Neural cell (in vitro differentiated cells): ENCODE measurements at regions not wholly inside any gene's neighbourhood (a gene's known extent, or its start where the extent isn't known, plus 50 kb on each side); places are given as distances from the start of the nearest gene placed in this dataset.

Experiments
- H2AFZ ChIP-seq: fragments of 200-600, 300-800 bp; sonication (generic), shearing (Covaris generic); 2 replicates; pipeline ENCODE4 v1.6.0; 2014; ENCODE audit warnings: low read depth, mild to moderate bottlenecking, antibody characterized with exemption, low read length, moderate library complexity
- H3F3A ChIP-seq: fragments of 200-600 bp; shearing (Covaris generic); 2 replicates; pipeline ENCODE4 v1.6.1; 2016; ENCODE audit warnings: mild to moderate bottlenecking, moderate library complexity, mixed read lengths, antibody characterized with exemption, low read length; ENCODE audit not compliant: insufficient read depth, poor library complexity, severe bottlenecking
- H3K27ac ChIP-seq: fragments of 200-600, 300-800 bp; sonication (generic), shearing (Covaris generic); 2 replicates; pipeline ENCODE4 v1.5.1; 2014; ENCODE audit warnings: mild to moderate bottlenecking, low read length, moderate library complexity
- H3K27me3 ChIP-seq: fragments of 300-800, 200-600 bp; sonication (generic), shearing (Covaris generic); 2 replicates; pipeline ENCODE4 v1.6.0; 2014; ENCODE audit warnings: mild to moderate bottlenecking, low read depth, low read length, moderate library complexity; ENCODE audit not compliant: insufficient read depth
- H3K36me3 ChIP-seq: fragments of 300-800, 200-600 bp; sonication (generic), shearing (Covaris generic); 2 replicates; pipeline ENCODE4 v1.5.1; 2014; ENCODE audit warnings: mild to moderate bottlenecking, antibody characterized with exemption, low read length, moderate library complexity; ENCODE audit not compliant: insufficient read depth
- H3K4me2 ChIP-seq: fragments of 300-800, 200-600 bp; sonication (generic), shearing (Covaris generic); 2 replicates; pipeline ENCODE4 v1.6.0; 2014; ENCODE audit warnings: mild to moderate bottlenecking, low read length
- H3K4me3 ChIP-seq: fragments of 300-800, 200-600 bp; sonication (generic), shearing (Covaris generic); 2 replicates; pipeline ENCODE4 v1.5.1; 2014; ENCODE audit warnings: mild to moderate bottlenecking, low read length, moderate library complexity
- H3K79me2 ChIP-seq: fragments of 200-600 bp; shearing (Covaris generic); replicated peaks from 2 replicates; pipeline ENCODE4 v1.6.0; 2014; ENCODE audit warnings: mild to moderate bottlenecking, low read length, moderate library complexity; ENCODE audit not compliant: insufficient read depth
- H3K9ac ChIP-seq: fragments of 300-800, 200-600 bp; sonication (generic), shearing (Covaris generic); 2 replicates; pipeline ENCODE4 v1.6.1; 2016; ENCODE audit warnings: mild to moderate bottlenecking, low read length, mixed read lengths
- H3K9me2 ChIP-seq: fragments of 200-600 bp; shearing (Covaris generic); 2 replicates; pipeline ENCODE4 v1.6.1; 2016; ENCODE audit warnings: mild to moderate bottlenecking, low read length, mixed read lengths; ENCODE audit not compliant: insufficient read depth
- H3K9me3 ChIP-seq: fragments of 200-600, 300-800 bp; sonication (generic), shearing (Covaris generic); 2 replicates; pipeline ENCODE4 v1.6.1; 2016; ENCODE audit warnings: mild to moderate bottlenecking, mixed run types, low read length, moderate library complexity, mixed read lengths
- H4K20me1 ChIP-seq: fragments of 200-600 bp; shearing (Covaris generic); 2 replicates; pipeline ENCODE4 v1.6.1; 2016; ENCODE audit warnings: mild to moderate bottlenecking, mixed run types; ENCODE audit not compliant: insufficient read depth
- CTCF ChIP-seq: fragments of 450-650 bp; IDR thresholded peaks from 2 replicates; pipeline ENCODE4 v1.5.1; 2014; ENCODE audit warnings: antibody characterized with exemption, mild to moderate bottlenecking, moderate library complexity; ENCODE audit not compliant: poor library complexity, severe bottlenecking
- EP300 ChIP-seq: fragments of 450-650 bp; conservative IDR thresholded peaks from 2 replicates; pipeline ENCODE4 v1.6.1; 2014; ENCODE audit warnings: antibody characterized with exemption, mild to moderate bottlenecking, moderate library complexity; ENCODE audit not compliant: poor library complexity, severe bottlenecking
- EZH2 ChIP-seq: fragments of 200-600, 300-800 bp; shearing (Covaris generic), sonication (generic); IDR thresholded peaks from 2 replicates; pipeline ENCODE4 v1.6.1; 2014; ENCODE audit warnings: antibody characterized with exemption, low read length, borderline replicate concordance, mild to moderate bottlenecking; ENCODE audit not compliant: insufficient read depth, poor library complexity, severe bottlenecking
- MXI1 ChIP-seq: fragments of 450-650 bp; conservative IDR thresholded peaks from 2 replicates; pipeline ENCODE4 v1.6.1; 2014; ENCODE audit warnings: antibody characterized with exemption, mild to moderate bottlenecking; ENCODE audit not compliant: poor library complexity, severe bottlenecking
- POLR2AphosphoS5 ChIP-seq: IDR thresholded peaks from 2 replicates; pipeline ENCODE4 v1.6.1; 2012
- RAD21 ChIP-seq: fragments of 450-650 bp; conservative IDR thresholded peaks from 2 replicates; pipeline ENCODE4 v1.6.1; 2014; ENCODE audit warnings: antibody characterized with exemption, mild to moderate bottlenecking, moderate library complexity
- REST ChIP-seq: IDR thresholded peaks from 2 replicates; pipeline ENCODE4 v1.6.1; 2012; ENCODE audit warnings: borderline replicate concordance
- SMC3 ChIP-seq: fragments of 450-650 bp; conservative IDR thresholded peaks from 2 replicates; pipeline ENCODE4 v1.6.1; 2014; ENCODE audit warnings: antibody characterized with exemption, mild to moderate bottlenecking, moderate library complexity; ENCODE audit not compliant: poor library complexity
- TAF1 ChIP-seq: IDR thresholded peaks from 2 replicates; pipeline ENCODE4 v1.6.1; 2012; ENCODE audit warnings: low read depth

GRCh38 chr3:116841003-116841735, 131.6 kb downstream of the TUSC7 start:
- Histone ChIP-seq H4K20me1 (no peaks in the 10 kb centered on the region), H3K27me3 (no peaks in the 10 kb centered on the region), H3K4me3 (no peak overlapping the region), H3K36me3 (no peaks in the 10 kb centered on the region), H3K4me2 (no peak overlapping the region), H3K9ac (no peak overlapping the region), H3K9me2 (no peaks in the 10 kb centered on the region), H3K9me3 (no peaks in the 10 kb centered on the region), H3F3A (no peaks in the 10 kb centered on the region), H2AFZ (no peak overlapping the region), H3K79me2 (no peaks in the 10 kb centered on the region), H3K27ac (no peak overlapping the region)
- TF ChIP-seq EP300 (no peak), TAF1 (no peak), REST (no peak), EZH2 (no peak), POLR2AphosphoS5 (no peak), CTCF (no peak), MXI1 (no peak), RAD21 (no peak), SMC3 (no peak)

- Histone ChIP-seq H3K4me2 (no peak overlapping the region), H3K4me3 (no peak overlapping the region), H3K27me3 (no peaks in the 10 kb centered on the region), H3K9ac (no peak overlapping the region), H3K9me3 (no peaks in the 10 kb centered on the region), H3K79me2 (no peaks in the 10 kb centered on the region), H4K20me1 (no peaks in the 10 kb centered on the region), H3K36me3 (no peaks in the 10 kb centered on the region), H2AFZ (no peak overlapping the region), H3K27ac (no peak overlapping the region), H3F3A (no peaks in the 10 kb centered on the region), H3K9me2 (no peaks in the 10 kb centered on the region)
- TF ChIP-seq POLR2AphosphoS5 (no peak), MXI1 (no peak), CTCF (no peak), REST (no peak), EP300 (no peak), RAD21 (no peak), SMC3 (no peak), TAF1 (no peak), EZH2 (no peak)
Measured at GRCh38 chr3:116842254-116842957, 132.8 kb downstream of the TUSC7 start.
